GM12878 (cell line): ENCODE measurements at regions not wholly inside any gene's neighbourhood (a gene's known extent, or its start where the extent isn't known, plus 50 kb on each side); places are given as distances from the start of the nearest gene placed in this dataset.

Experiments
- ATAC-seq: fragments of 200-7000 bp; cut with Tn5 transposase; 3 replicates; pipeline ENCODE4 v1.9.1; 2020; ENCODE audit warnings: mild to moderate bottlenecking, moderate library complexity
- BruUV-seq: library from RNA; stranded (reverse); fragments of 400-500 nt; replicated peaks from 2 replicates; lab custom pipeline; 2021; lab: Mats Ljungman, UMichigan
- CTCF ChIA-PET: fragments of 300-600 bp; sonication (Branson Sonifier 250); formaldehyde crosslinking; extraction: SDS; loops from one replicate; lab custom pipeline; 2021; ENCODE audit warnings: inconsistent platforms; lab: Yijun Ruan, JAX
- POLR2A ChIA-PET: fragments of 350-600 bp; formaldehyde crosslinking; extraction: SDS; loops from one replicate; lab custom pipeline; 2021; ENCODE audit warnings: inconsistent platforms; lab: Charles Lee
- RAD21 ChIA-PET: fragments of 300-600 bp; sonication (Branson Sonifier 250); formaldehyde crosslinking; loops from one replicate; lab custom pipeline; 2023; ENCODE audit warnings: antibody characterized with exemption; ENCODE audit not compliant: unreplicated experiment; lab: Charles Lee
- SMC1A ChIA-PET: fragments of 300-600 bp; sonication (Branson Sonifier 250); formaldehyde crosslinking; loops from one replicate; lab custom pipeline; 2023; ENCODE audit not compliant: unreplicated experiment, uncharacterized antibody; lab: Charles Lee
- DNase-seq: peaks from one replicate; pipeline ENCODE4 v3.0.0-alpha.2; 2011; ENCODE audit warnings: low read depth, low spot score
- FAIRE-seq: peaks from 3 replicates; lab custom pipeline; 2011; peaks lifted over from hg19 to GRCh38; lab: Jason Lieb, UNC
- H2AFZ ChIP-seq: 2 replicates; pipeline ENCODE4 v1.6.0; 2011; ENCODE audit warnings: low read depth, low read length, control low read depth; ENCODE audit not compliant: control insufficient read depth
- H3K27ac ChIP-seq: 2 replicates; pipeline ENCODE4 v1.5.1; 2011; ENCODE audit warnings: control low read depth; ENCODE audit not compliant: control insufficient read depth, insufficient read depth
- H3K27me3 ChIP-seq, 2 experiments: replicated peaks in 1 of 2; 2 replicates each; pipeline versions ENCODE4 v1.6.0 to v1.6.1; 2011; ENCODE audit warnings: low read length in 1 of 2; ENCODE audit not compliant: control insufficient read depth in 2 of 2, insufficient read depth in 2 of 2
- H3K36me3 ChIP-seq, 2 experiments: 2 replicates each; pipeline ENCODE4 v1.5.1; 2011; ENCODE audit warnings: low read length in 1 of 2; ENCODE audit not compliant: control insufficient read depth in 2 of 2, insufficient read depth in 2 of 2
- H3K4me1 ChIP-seq: 2 replicates; pipeline ENCODE4 v1.6.1; 2011; ENCODE audit warnings: mild to moderate bottlenecking, low read length, moderate library complexity, mixed read lengths; ENCODE audit not compliant: control insufficient read depth, insufficient read depth
- H3K4me2 ChIP-seq: 2 replicates; pipeline ENCODE4 v1.6.0; 2011; ENCODE audit warnings: control low read depth; ENCODE audit not compliant: control insufficient read depth, insufficient read depth
- H3K4me3 ChIP-seq: fragments of 200-600 bp; sonication (generic); 2 replicates; pipeline ENCODE4 v1.5.1; 2016
- H3K79me2 ChIP-seq: 2 replicates; pipeline ENCODE4 v1.6.0; 2011; ENCODE audit warnings: low read length; ENCODE audit not compliant: control insufficient read depth, insufficient read depth
- H3K9ac ChIP-seq: 2 replicates; pipeline ENCODE4 v1.8.0; 2011; ENCODE audit warnings: low read length, control low read depth, mixed read lengths; ENCODE audit not compliant: control insufficient read depth, insufficient read depth
- H3K9me3 ChIP-seq: replicated peaks from 3 replicates; pipeline ENCODE4 v1.5.1; 2011; ENCODE audit warnings: mild to moderate bottlenecking, low read length; ENCODE audit not compliant: control insufficient read depth, insufficient read depth
- H4K20me1 ChIP-seq: 2 replicates; pipeline ENCODE4 v1.6.0; 2011; ENCODE audit not compliant: control insufficient read depth, insufficient read depth
- BCL3 ChIP-seq: IDR thresholded peaks from 2 replicates; pipeline ENCODE4 v1.6.1; 2011; ENCODE audit warnings: borderline replicate concordance, low read depth, mild to moderate bottlenecking, moderate library complexity, low read length; ENCODE audit not compliant: insufficient read depth, poor library complexity, severe bottlenecking
- BMI1 ChIP-seq: fragments of 450-650 bp; IDR thresholded peaks from 2 replicates; pipeline ENCODE4 v1.6.1; 2016; ENCODE audit warnings: mild to moderate bottlenecking, moderate library complexity, borderline replicate concordance
- CEBPZ ChIP-seq: fragments of 150-350 bp; IDR thresholded peaks from 2 replicates; pipeline ENCODE4 v1.6.1; 2016; ENCODE audit warnings: low read depth, low read length
- E2F4 ChIP-seq: IDR thresholded peaks from 2 replicates; pipeline ENCODE4 v1.6.1; 2012; ENCODE audit warnings: low read depth, low read length, improper control_type of control experiment
- ETV6 ChIP-seq, 2 experiments: fragments of 450-650 bp in 1 of 2; IDR thresholded peaks in 1 of 2; conservative IDR thresholded peaks in 1 of 2; 2 replicates each; pipeline ENCODE4 v1.6.1; 2014; ENCODE audit warnings: antibody characterized with exemption in 1 of 2, borderline replicate concordance in 1 of 2, low read depth in 1 of 2, mild to moderate bottlenecking in 1 of 2, moderate library complexity in 1 of 2
- HDAC2 ChIP-seq: fragments of 200-600 bp; sonication (generic); IDR thresholded peaks from 2 replicates; pipeline ENCODE4 v1.6.1; 2017
- IRF4 ChIP-seq: IDR thresholded peaks from 2 replicates; pipeline ENCODE4 v1.6.1; 2011; ENCODE audit warnings: low read depth, low read length
- MEF2B ChIP-seq: fragments of 450-650 bp; IDR thresholded peaks from 2 replicates; pipeline ENCODE4 v1.6.1; 2018; ENCODE audit warnings: mild to moderate bottlenecking, moderate library complexity; ENCODE audit not compliant: partially characterized antibody, poor library complexity, severe bottlenecking
- NR2C1 ChIP-seq: fragments of 450-650 bp; IDR thresholded peaks from 2 replicates; pipeline ENCODE4 v1.6.1; 2017; ENCODE audit warnings: antibody characterized with exemption, mild to moderate bottlenecking, moderate library complexity
- NR2F1 ChIP-seq: fragments of 450-650 bp; conservative IDR thresholded peaks from 2 replicates; pipeline ENCODE4 v1.6.1; 2017; ENCODE audit warnings: mild to moderate bottlenecking
- TCF7 ChIP-seq: IDR thresholded peaks from 2 replicates; pipeline ENCODE4 v1.6.1; 2014; ENCODE audit warnings: antibody characterized with exemption, borderline replicate concordance
- ZNF274 ChIP-seq: IDR thresholded peaks from one replicate; pipeline ENCODE4 v1.8.0; 2011; ENCODE audit not compliant: insufficient read length, insufficient read depth
- ZNF592 ChIP-seq: fragments of 450-650 bp; IDR thresholded peaks from 2 replicates; pipeline ENCODE4 v1.6.1; 2017; ENCODE audit warnings: mild to moderate bottlenecking, moderate library complexity
- ZZZ3 ChIP-seq: IDR thresholded peaks from 2 replicates; pipeline ENCODE4 v1.6.1; 2011; ENCODE audit warnings: low read depth; ENCODE audit not compliant: control insufficient read depth, insufficient read length
- WGBS: methylation state at CpG from one replicate; pipeline ENCODE4 v1.1.6; 2016; ENCODE audit warnings: low lambda C conversion rate; ENCODE audit not compliant: insufficient replicate concordance, insufficient coverage; ENCODE audit errors: missing lambda C conversion rate; 5-methylcytosine and 5-hydroxymethylcytosine counted together
- in situ Hi-C: fragments of 300-500 bp; cut with MboI; formaldehyde crosslinking; loops from 9 replicates; pipeline ENCODE4 v1.14.3; 2018; ENCODE audit warnings: mixed read lengths
- intact Hi-C: fragments of 100-400 bp; cut with micrococcal nuclease; formaldehyde crosslinking; loops from one replicate; pipeline ENCODE4 v1.14.2; 2022; ENCODE audit not compliant: unreplicated experiment

GRCh38 chr18:71437511-71437910 is 1106.6 kb downstream of the CBLN2 start:
- WGBS = 46% methylated on average over 2 of the region's 2 CpGs
- FAIRE-seq (no peak), DNase-seq (no peak), ATAC-seq (no peak)
- in situ Hi-C loops (no loop called here), intact Hi-C loops (no loop called here)
- Histone ChIP-seq H4K20me1 (no peaks in the 10 kb centered on the region), H2AFZ (no peak overlapping the region), H3K27me3 (no peaks in the 10 kb centered on the region), H3K79me2 (no peaks in the 10 kb centered on the region), H3K4me2 (no peak overlapping the region), H3K36me3 (no peaks in the 10 kb centered on the region), H3K4me3 (no peak overlapping the region), H3K27ac (no peak overlapping the region), H3K9me3 (no peaks in the 10 kb centered on the region), H3K4me1 (no peaks in the 10 kb centered on the region), H3K9ac (no peak overlapping the region)
- RAD21 ChIA-PET = interaction anchor here (1.0 kb wide), 1 partner anchor 20 kb away, joined by 3 read pairs; no protein-coding TSS in a partner anchor
- no TSS peak for BruUV-seq
- SMC1A ChIA-PET = no interaction called here
- CTCF ChIA-PET = no interaction called here
- POLR2A ChIA-PET = no interaction called here
- TF ChIP-seq HDAC2 (no peak), E2F4 (no peak), ETV6 (conservative IDR thresholded peaks at IDR 0.05 in 1 of 2, IDR thresholded peaks at IDR 0.05 in 1 of 2; ENCODE audit: borderline replicate concordance in 1 of 2, low read depth in 1 of 2) (no peak), CEBPZ (no peak), TCF7 (no peak), BMI1 (no peak), ZZZ3 (no peak), IRF4 (no peak), NR2C1 (no peak), MEF2B (no peak), NR2F1 (no peak), ZNF592 (no peak), ZNF274 (no peak), BCL3 (no peak)
